Activated naive CD8-positive, alpha-beta T cell treated with anti-CD3 and anti-CD28 coated beads for 36 hours (primary cell): ENCODE measurements at regions not wholly inside any gene's neighbourhood (a gene's known extent, or its start where the extent isn't known, plus 50 kb on each side); places are given as distances from the start of the nearest gene placed in this dataset.
A peak's percentile ranks its signal among the peaks of the same experiment; 100 is the strongest.

Source experiments
- DNase-seq: peaks from one replicate; pipeline ENCODE4 v3.0.0; 2021
- H3K27ac Mint-ChIP-seq: one replicate; pipeline ENCODE4 v1.8.0; 2022; ENCODE audit warnings: mild to moderate bottlenecking, moderate library complexity, mixed read lengths
- H3K27me3 Mint-ChIP-seq: one replicate; pipeline ENCODE4 v1.8.0; 2022; ENCODE audit warnings: mild to moderate bottlenecking, mixed read lengths
- H3K36me3 Mint-ChIP-seq: one replicate; pipeline ENCODE4 v1.8.0; 2021; ENCODE audit warnings: mild to moderate bottlenecking, mixed read lengths
- H3K4me1 Mint-ChIP-seq: one replicate; pipeline ENCODE4 v1.8.0; 2021; ENCODE audit warnings: mixed read lengths
- H3K4me3 Mint-ChIP-seq: one replicate; pipeline ENCODE4 v1.8.0; 2022; ENCODE audit warnings: mild to moderate bottlenecking, moderate library complexity, mixed read lengths
- H3K9me3 Mint-ChIP-seq: one replicate; pipeline ENCODE4 v1.8.0; 2022; ENCODE audit warnings: mixed read lengths

GRCh38 chr6:14729129-14729871 lies 516.6 kb upstream of the JARID2 start:
- peaks cover 22% of the 10 kb centered on the region for H3K36me3 Mint-ChIP-seq
- H3K27me3 Mint-ChIP-seq: no peaks in the 10 kb centered on the region
- no peak for DNase-seq
- H3K4me1 Mint-ChIP-seq: peaks cover 64% of the 10 kb centered on the region
- H3K4me3 Mint-ChIP-seq: peak overlapping the region; percentile 23
- peak overlapping the region; percentile 89 for H3K27ac Mint-ChIP-seq
- H3K9me3 Mint-ChIP-seq: peaks cover 3% of the 10 kb centered on the region

GRCh38 chr6:14730654-14731053 lies 515.2 kb upstream of the JARID2 start:
- Mint-ChIP-seq H3K4me3 (no peak overlapping the region), H3K36me3 (peaks cover 25% of the 10 kb centered on the region), H3K27ac (peak overlapping the region; percentile 95), H3K9me3 (peaks cover 3% of the 10 kb centered on the region), H3K4me1 (peaks cover 77% of the 10 kb centered on the region), H3K27me3 (no peaks in the 10 kb centered on the region)
- DNase-seq: no peak

GRCh38 chr6:14731611-14732010 lies 514.3 kb upstream of the JARID2 start:
- peak overlapping the region; percentile 95 for H3K27ac Mint-ChIP-seq
- no peak for DNase-seq
- peak overlapping the region; percentile 12 for H3K4me3 Mint-ChIP-seq
- H3K36me3 Mint-ChIP-seq: peaks cover 30% of the 10 kb centered on the region
- H3K27me3 Mint-ChIP-seq: no peaks in the 10 kb centered on the region
- peaks cover 86% of the 10 kb centered on the region for H3K4me1 Mint-ChIP-seq
- peaks cover 5% of the 10 kb centered on the region for H3K9me3 Mint-ChIP-seq

GRCh38 chr6:14732226-14732843 lies 513.5 kb upstream of the JARID2 start:
- Mint-ChIP-seq H3K4me3 (peak overlapping the region; percentile 26), H3K4me1 (peaks cover 94% of the 10 kb centered on the region), H3K36me3 (peaks cover 30% of the 10 kb centered on the region), H3K27ac (peak overlapping the region; percentile 95), H3K9me3 (peaks cover 7% of the 10 kb centered on the region), H3K27me3 (no peaks in the 10 kb centered on the region)
- no peak for DNase-seq

- H3K36me3 Mint-ChIP-seq: peaks cover 30% of the 10 kb centered on the region
- peaks cover 95% of the 10 kb centered on the region for H3K4me1 Mint-ChIP-seq
- peaks cover 5% of the 10 kb centered on the region for H3K9me3 Mint-ChIP-seq
- peak; percentile 68 for DNase-seq
- H3K27ac Mint-ChIP-seq: peak overlapping the region; percentile 95
- no peaks in the 10 kb centered on the region for H3K27me3 Mint-ChIP-seq
- H3K4me3 Mint-ChIP-seq: peak overlapping the region; percentile 44
Measured at GRCh38 chr6:14732844-14733757, 512.8 kb upstream of the JARID2 start.

GRCh38 chr6:14734052-14734415 lies 511.8 kb upstream of the JARID2 start:
- no peak for DNase-seq

GRCh38 chr6:14734416-14735340 lies 511.2 kb upstream of the JARID2 start:
- H3K4me3 Mint-ChIP-seq: peak overlapping the region; percentile 54

More at GRCh38 chr6:14734052-14734415, 511.8 kb upstream of the JARID2 start:
- H3K4me1 Mint-ChIP-seq: peaks cover 92% of the 10 kb centered on the region
- H3K27me3 Mint-ChIP-seq: no peaks in the 10 kb centered on the region
- H3K4me3 Mint-ChIP-seq: peak overlapping the region; percentile 55
- peaks cover 30% of the 10 kb centered on the region for H3K36me3 Mint-ChIP-seq
- H3K9me3 Mint-ChIP-seq: peaks cover 5% of the 10 kb centered on the region
- H3K27ac Mint-ChIP-seq: peak overlapping the region; percentile 95

GRCh38 chr6:14735956-14736486 lies 509.8 kb upstream of the JARID2 start:
- H3K27me3 Mint-ChIP-seq: no peaks in the 10 kb centered on the region

More at GRCh38 chr6:14734416-14735340, 511.2 kb upstream of the JARID2 start:
- H3K27me3 Mint-ChIP-seq: no peaks in the 10 kb centered on the region
- H3K4me1 Mint-ChIP-seq: peaks cover 88% of the 10 kb centered on the region
- peaks cover 34% of the 10 kb centered on the region for H3K36me3 Mint-ChIP-seq
- peak overlapping the region; percentile 95 for H3K27ac Mint-ChIP-seq
- DNase-seq: peak; percentile 47
- H3K9me3 Mint-ChIP-seq: peaks cover 9% of the 10 kb centered on the region

GRCh38 chr6:14736554-14736953 lies 509.3 kb upstream of the JARID2 start:
- Mint-ChIP-seq H3K27me3 (no peaks in the 10 kb centered on the region), H3K27ac (peak overlapping the region; percentile 95), H3K4me1 (peaks cover 69% of the 10 kb centered on the region), H3K36me3 (peaks cover 25% of the 10 kb centered on the region), H3K9me3 (peaks cover 15% of the 10 kb centered on the region), H3K4me3 (peak overlapping the region; percentile 35)
- no peak for DNase-seq

More at GRCh38 chr6:14735956-14736486, 509.8 kb upstream of the JARID2 start:
- H3K36me3 Mint-ChIP-seq: peaks cover 29% of the 10 kb centered on the region
- H3K9me3 Mint-ChIP-seq: peaks cover 13% of the 10 kb centered on the region
- DNase-seq: no peak
- peak overlapping the region; percentile 35 for H3K4me3 Mint-ChIP-seq
- H3K4me1 Mint-ChIP-seq: peaks cover 75% of the 10 kb centered on the region
- peak overlapping the region; percentile 95 for H3K27ac Mint-ChIP-seq

GRCh38 chr6:14738497-14738896 lies 507.4 kb upstream of the JARID2 start:
- H3K9me3 Mint-ChIP-seq: peaks cover 19% of the 10 kb centered on the region
- no peaks in the 10 kb centered on the region for H3K27me3 Mint-ChIP-seq
- H3K4me1 Mint-ChIP-seq: peaks cover 61% of the 10 kb centered on the region
- peaks cover 25% of the 10 kb centered on the region for H3K36me3 Mint-ChIP-seq
- no peak for DNase-seq
- no peak overlapping the region for H3K27ac Mint-ChIP-seq
- H3K4me3 Mint-ChIP-seq: no peak overlapping the region

- H3K9me3 Mint-ChIP-seq: peaks cover 19% of the 10 kb centered on the region
- H3K4me1 Mint-ChIP-seq: peaks cover 61% of the 10 kb centered on the region
- no peak for DNase-seq
- peak overlapping the region; percentile 65 for H3K27ac Mint-ChIP-seq
- H3K4me3 Mint-ChIP-seq: no peak overlapping the region
- H3K27me3 Mint-ChIP-seq: no peaks in the 10 kb centered on the region
- H3K36me3 Mint-ChIP-seq: peaks cover 23% of the 10 kb centered on the region
Measured at GRCh38 chr6:14738933-14739332, 506.9 kb upstream of the JARID2 start.

GRCh38 chr6:14739827-14740226 lies 506.0 kb upstream of the JARID2 start:
- H3K9me3 Mint-ChIP-seq: peaks cover 21% of the 10 kb centered on the region
- H3K4me1 Mint-ChIP-seq: peaks cover 57% of the 10 kb centered on the region
- H3K27me3 Mint-ChIP-seq: no peaks in the 10 kb centered on the region
- H3K4me3 Mint-ChIP-seq: no peak overlapping the region
- no peak for DNase-seq
- no peak overlapping the region for H3K27ac Mint-ChIP-seq
- H3K36me3 Mint-ChIP-seq: peaks cover 21% of the 10 kb centered on the region

GRCh38 chr6:14742171-14742570 lies 503.7 kb upstream of the JARID2 start:
- H3K36me3 Mint-ChIP-seq: peaks cover 28% of the 10 kb centered on the region
- H3K9me3 Mint-ChIP-seq: peaks cover 25% of the 10 kb centered on the region
- no peak overlapping the region for H3K27ac Mint-ChIP-seq
- no peak overlapping the region for H3K4me3 Mint-ChIP-seq
- no peaks in the 10 kb centered on the region for H3K27me3 Mint-ChIP-seq
- peaks cover 41% of the 10 kb centered on the region for H3K4me1 Mint-ChIP-seq
- DNase-seq: no peak

- Mint-ChIP-seq H3K27ac (peak overlapping the region; percentile 93), H3K4me3 (no peak overlapping the region), H3K36me3 (peaks cover 28% of the 10 kb centered on the region), H3K4me1 (peaks cover 40% of the 10 kb centered on the region), H3K27me3 (no peaks in the 10 kb centered on the region), H3K9me3 (peaks cover 25% of the 10 kb centered on the region)
- no peak for DNase-seq
Measured at GRCh38 chr6:14742680-14743079, 503.2 kb upstream of the JARID2 start.
